WTC11 (cell line): ENCODE measurements at regions not wholly inside any gene's neighbourhood (a gene's known extent, or its start where the extent isn't known, plus 50 kb on each side); places are given as distances from the start of the nearest gene placed in this dataset.
A peak's percentile ranks its signal among the peaks of the same experiment; 100 is the strongest.

Experiments used
- ATAC-seq: fragments of 200-7000 bp; cut with Tn5 transposase; 2 replicates; pipeline ENCODE4 v1.10.0; 2021; ENCODE audit warnings: mild to moderate bottlenecking, moderate library complexity
- CTCF ChIA-PET: fragments of 300-600 bp; sonication (Branson Sonifier 250); formaldehyde crosslinking; loops from one replicate; lab custom pipeline; 2021; ENCODE audit warnings: antibody characterized with exemption; lab: Charles Lee
- POLR2A ChIA-PET: fragments of 350-600 bp; sonication (Branson Sonifier 250); formaldehyde crosslinking; loops from one replicate; lab custom pipeline; 2021; ENCODE audit warnings: antibody characterized with exemption; lab: Charles Lee
- DNase-seq: peaks from one replicate; pipeline ENCODE4 v3.0.0; 2021; ENCODE audit warnings: low spot score
- H3K27ac Mint-ChIP-seq: 2 replicates; pipeline ENCODE4 v1.8.0; 2021; ENCODE audit warnings: mixed read lengths
- H3K27me3 Mint-ChIP-seq: 2 replicates; pipeline ENCODE4 v1.8.0; 2021; ENCODE audit warnings: low read depth, mild to moderate bottlenecking, moderate library complexity, mixed read lengths
- H3K36me3 Mint-ChIP-seq: 2 replicates; pipeline ENCODE4 v1.8.0; 2021; ENCODE audit warnings: mixed read lengths
- H3K4me1 Mint-ChIP-seq: 2 replicates; pipeline ENCODE4 v1.8.0; 2022; ENCODE audit warnings: mixed read lengths
- H3K4me3 Mint-ChIP-seq: 2 replicates; pipeline ENCODE4 v1.8.0; 2021; ENCODE audit warnings: mild to moderate bottlenecking, moderate library complexity, mixed read lengths
- H3K9me3 Mint-ChIP-seq: 2 replicates; pipeline ENCODE4 v1.8.0; 2021; ENCODE audit warnings: mixed read lengths
- AR ChIP-seq: fragments of 250-450 bp; sonication (Bioruptor Pico); IDR thresholded peaks from 2 replicates; pipeline ENCODE4 v1.9.0; 2021; ENCODE audit warnings: mild to moderate bottlenecking
- ARID4B ChIP-seq: sonication (generic); formaldehyde crosslinking; IDR thresholded peaks from 2 replicates; pipeline ENCODE4 v1.8.0; 2023; ENCODE audit warnings: missing genetic modification reagents, mild to moderate bottlenecking, borderline replicate concordance
- CDX4 ChIP-seq: fragments of 250-450 bp; sonication (Bioruptor Pico); IDR thresholded peaks from 2 replicates; pipeline ENCODE4 v1.9.0; 2021; ENCODE audit warnings: moderate library complexity, mild to moderate bottlenecking, inconsistent platforms, borderline replicate concordance
- CTCF ChIP-seq: fragments of 200-600 bp; IDR thresholded peaks from 2 replicates; pipeline ENCODE4 v1.8.0; 2022; ENCODE audit warnings: antibody characterized with exemption
- E2F4 ChIP-seq: sonication (generic); formaldehyde crosslinking; IDR thresholded peaks from 2 replicates; pipeline ENCODE4 v1.8.1; 2022; ENCODE audit warnings: low read depth, mild to moderate bottlenecking, moderate library complexity, missing genetic modification reagents, borderline replicate concordance
- FOXJ3 ChIP-seq: sonication (generic); formaldehyde crosslinking; IDR thresholded peaks from 2 replicates; pipeline ENCODE4 v1.9.0; 2021; ENCODE audit warnings: missing genetic modification reagents, mild to moderate bottlenecking, borderline replicate concordance
- GRHL2 ChIP-seq: fragments of 250-450 bp; sonication (Bioruptor Pico); IDR thresholded peaks from 2 replicates; pipeline ENCODE4 v1.8.0; 2022; ENCODE audit warnings: mild to moderate bottlenecking, moderate library complexity; ENCODE audit not compliant: insufficient replicate concordance, severe bottlenecking
- JUN ChIP-seq: sonication (generic); formaldehyde crosslinking; IDR thresholded peaks from 2 replicates; pipeline ENCODE4 v1.8.0; 2023; ENCODE audit warnings: mild to moderate bottlenecking, missing genetic modification reagents
- NFE2L1 ChIP-seq: sonication (generic); formaldehyde crosslinking; IDR thresholded peaks from 2 replicates; pipeline ENCODE4 v1.8.1; 2023; ENCODE audit warnings: missing genetic modification reagents
- NR1H2 ChIP-seq: sonication (generic); formaldehyde crosslinking; IDR thresholded peaks from 2 replicates; pipeline ENCODE4 v1.9.0; 2021; ENCODE audit warnings: mild to moderate bottlenecking, moderate library complexity, missing genetic modification reagents
- NR2C2 ChIP-seq: sonication (generic); formaldehyde crosslinking; IDR thresholded peaks from 2 replicates; pipeline ENCODE4 v1.8.0; 2022; ENCODE audit warnings: mild to moderate bottlenecking, missing genetic modification reagents
- SMAD3 ChIP-seq: sonication (generic); formaldehyde crosslinking; IDR thresholded peaks from 2 replicates; pipeline ENCODE4 v1.8.0; 2022; ENCODE audit warnings: missing genetic modification reagents, mild to moderate bottlenecking, borderline replicate concordance
- ZBTB21 ChIP-seq: sonication (generic); formaldehyde crosslinking; IDR thresholded peaks from 2 replicates; pipeline ENCODE4 v1.8.1; 2023; ENCODE audit warnings: mild to moderate bottlenecking, missing genetic modification reagents, borderline replicate concordance
- ZNF121 ChIP-seq: sonication (generic); formaldehyde crosslinking; IDR thresholded peaks from 2 replicates; pipeline ENCODE4 v1.8.0; 2023; ENCODE audit warnings: missing genetic modification reagents
- ZNF263 ChIP-seq: sonication (generic); formaldehyde crosslinking; IDR thresholded peaks from 2 replicates; pipeline ENCODE4 v1.8.1; 2022; ENCODE audit warnings: low read depth, mild to moderate bottlenecking, moderate library complexity, missing genetic modification reagents
- ZNF396 ChIP-seq: fragments of 250-450 bp; sonication (Bioruptor Pico); IDR thresholded peaks from 2 replicates; pipeline ENCODE4 v1.8.0; 2021; ENCODE audit warnings: mild to moderate bottlenecking, moderate library complexity, borderline replicate concordance
- ZNF416 ChIP-seq: fragments of 250-450 bp; sonication (Bioruptor Pico); IDR thresholded peaks from 2 replicates; pipeline ENCODE4 v1.9.0; 2021; ENCODE audit warnings: mild to moderate bottlenecking, inconsistent platforms
- ZNF423 ChIP-seq: fragments of 250-450 bp; sonication (Bioruptor Pico); IDR thresholded peaks from 2 replicates; pipeline ENCODE4 v2.1.2; 2022; ENCODE audit warnings: mild to moderate bottlenecking, moderate library complexity
- TF ChIP-seq, protein P1 (sequence below): sonication (generic); formaldehyde crosslinking; IDR thresholded peaks from 2 replicates; pipeline ENCODE4 v1.8.1; 2023; ENCODE audit warnings: mild to moderate bottlenecking, missing genetic modification reagents
- TF ChIP-seq, protein P2 (sequence below): fragments of 250-450 bp; sonication (Bioruptor Pico); IDR thresholded peaks from 2 replicates; pipeline ENCODE4 v1.8.0; 2021; ENCODE audit warnings: mild to moderate bottlenecking
- TF ChIP-seq, protein P3 (sequence below): sonication (generic); formaldehyde crosslinking; IDR thresholded peaks from 2 replicates; pipeline ENCODE4 v1.8.1; 2023; ENCODE audit warnings: mild to moderate bottlenecking, missing genetic modification reagents, moderate library complexity

DNA sequence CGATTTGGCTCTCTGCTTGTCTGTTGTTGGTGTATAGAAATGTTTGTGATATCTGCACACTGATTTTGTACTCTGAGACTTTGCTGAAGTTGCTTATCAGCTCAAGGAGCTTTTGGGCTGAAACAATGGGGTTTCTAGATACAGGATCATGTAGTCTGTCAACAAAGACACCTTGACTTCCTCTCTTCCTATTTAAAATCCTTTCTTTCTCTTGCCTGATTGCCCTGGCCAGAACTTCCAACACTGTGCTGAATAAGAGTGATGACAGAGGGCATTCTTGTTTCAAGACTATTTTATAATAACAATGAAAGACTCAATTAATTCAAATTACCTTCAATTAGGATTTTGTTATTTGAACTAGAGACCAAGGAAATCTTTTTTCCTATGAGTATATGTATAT is 692.5 kb downstream of the PRR16 start (continued):
- no peak for TF ChIP-seq CDX4 (CRISPR knock-in tag)
- TF ChIP-seq NR2C2 = no peak
- TF ChIP-seq, protein P1, sequence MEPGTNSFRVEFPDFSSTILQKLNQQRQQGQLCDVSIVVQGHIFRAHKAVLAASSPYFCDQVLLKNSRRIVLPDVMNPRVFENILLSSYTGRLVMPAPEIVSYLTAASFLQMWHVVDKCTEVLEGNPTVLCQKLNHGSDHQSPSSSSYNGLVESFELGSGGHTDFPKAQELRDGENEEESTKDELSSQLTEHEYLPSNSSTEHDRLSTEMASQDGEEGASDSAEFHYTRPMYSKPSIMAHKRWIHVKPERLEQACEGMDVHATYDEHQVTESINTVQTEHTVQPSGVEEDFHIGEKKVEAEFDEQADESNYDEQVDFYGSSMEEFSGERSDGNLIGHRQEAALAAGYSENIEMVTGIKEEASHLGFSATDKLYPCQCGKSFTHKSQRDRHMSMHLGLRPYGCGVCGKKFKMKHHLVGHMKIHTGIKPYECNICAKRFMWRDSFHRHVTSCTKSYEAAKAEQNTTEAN (CRISPR knock-in tag) = no peak
- TF ChIP-seq NR1H2 = no peak
- no peak for TF ChIP-seq E2F4 (CRISPR knock-in tag)
- TF ChIP-seq JUN (CRISPR knock-in tag) = no peak
- TF ChIP-seq FOXJ3 (CRISPR knock-in tag) = no peak
- TF ChIP-seq ZNF423 (CRISPR knock-in tag) = no peak
- no peak for TF ChIP-seq NFE2L1
- no peak for TF ChIP-seq ARID4B
- no peak for TF ChIP-seq ZBTB21 (CRISPR knock-in tag)
- TF ChIP-seq, protein P2, sequence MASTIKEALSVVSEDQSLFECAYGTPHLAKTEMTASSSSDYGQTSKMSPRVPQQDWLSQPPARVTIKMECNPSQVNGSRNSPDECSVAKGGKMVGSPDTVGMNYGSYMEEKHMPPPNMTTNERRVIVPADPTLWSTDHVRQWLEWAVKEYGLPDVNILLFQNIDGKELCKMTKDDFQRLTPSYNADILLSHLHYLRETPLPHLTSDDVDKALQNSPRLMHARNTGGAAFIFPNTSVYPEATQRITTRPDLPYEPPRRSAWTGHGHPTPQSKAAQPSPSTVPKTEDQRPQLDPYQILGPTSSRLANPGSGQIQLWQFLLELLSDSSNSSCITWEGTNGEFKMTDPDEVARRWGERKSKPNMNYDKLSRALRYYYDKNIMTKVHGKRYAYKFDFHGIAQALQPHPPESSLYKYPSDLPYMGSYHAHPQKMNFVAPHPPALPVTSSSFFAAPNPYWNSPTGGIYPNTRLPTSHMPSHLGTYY (CRISPR knock-in tag) = no peak
- TF ChIP-seq AR (CRISPR knock-in tag) = no peak
- TF ChIP-seq, all 79 proteins: peak for 0

DNA sequence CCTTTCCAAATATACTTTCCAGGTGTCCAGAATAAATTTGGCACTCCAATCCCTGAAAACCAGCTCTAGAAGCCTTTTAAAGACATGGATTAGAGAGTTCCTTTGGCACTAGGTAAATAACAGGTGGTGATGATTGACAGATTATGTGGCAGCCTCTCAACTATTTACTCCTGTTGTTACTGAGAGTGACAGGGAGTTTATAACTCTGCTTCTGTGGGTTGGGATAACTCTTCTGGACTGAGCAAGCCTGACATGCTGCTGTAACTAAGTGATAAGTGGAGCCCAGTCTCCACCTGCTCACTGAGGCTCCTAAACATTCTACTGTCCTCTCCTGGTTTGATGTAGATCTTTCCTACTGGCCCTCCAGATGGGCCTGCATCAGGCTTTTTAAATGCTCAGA is 693.2 kb upstream of the FTMT start:
- DNase-seq (no peak), ATAC-seq (no peak)
- Mint-ChIP-seq H3K36me3 (no peaks in the 10 kb centered on the region), H3K27me3 (no peaks in the 10 kb centered on the region), H3K4me1 (peaks cover 15% of the 10 kb centered on the region), H3K4me3 (no peak overlapping the region), H3K27ac (peak overlapping the region; percentile 43; the same call in 1 of the 2 replicates), H3K9me3 (no peaks in the 10 kb centered on the region)
- ChIA-PET POLR2A (no interaction called here), CTCF (no interaction called here)
- no peak for TF ChIP-seq ZNF416 (CRISPR knock-in tag)
- no peak for TF ChIP-seq ZNF263 (CRISPR knock-in tag)
- TF ChIP-seq, protein P3, sequence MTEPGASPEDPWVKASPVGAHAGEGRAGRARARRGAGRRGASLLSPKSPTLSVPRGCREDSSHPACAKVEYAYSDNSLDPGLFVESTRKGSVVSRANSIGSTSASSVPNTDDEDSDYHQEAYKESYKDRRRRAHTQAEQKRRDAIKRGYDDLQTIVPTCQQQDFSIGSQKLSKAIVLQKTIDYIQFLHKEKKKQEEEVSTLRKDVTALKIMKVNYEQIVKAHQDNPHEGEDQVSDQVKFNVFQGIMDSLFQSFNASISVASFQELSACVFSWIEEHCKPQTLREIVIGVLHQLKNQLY (CRISPR knock-in tag) = no peak
- no peak for TF ChIP-seq SMAD3 (CRISPR knock-in tag)
- no peak for TF ChIP-seq NR2C2
- TF ChIP-seq ZNF121 = no peak
- TF ChIP-seq CTCF = no peak
- TF ChIP-seq ZNF396 (CRISPR knock-in tag) = no peak
- no peak for TF ChIP-seq GRHL2
- no peak for TF ChIP-seq ZBTB21 (CRISPR knock-in tag)
- no peak for TF ChIP-seq CDX4 (CRISPR knock-in tag)
